Keratinocyte (primary cell): ENCODE measurements at regions not wholly inside any gene's neighbourhood (a gene's known extent, or its start where the extent isn't known, plus 50 kb on each side); places are given as distances from the start of the nearest gene placed in this dataset.

Experiments used
- DNase-seq: peaks from one replicate; pipeline ENCODE4 v3.0.0-alpha.2; 2011; ENCODE audit warnings: low read depth, missing footprints, low spot score
- FAIRE-seq: peaks from 2 replicates; lab custom pipeline; 2011; peaks lifted over from hg19 to GRCh38; lab: Jason Lieb, UNC
- H2AFZ ChIP-seq: 2 replicates; pipeline ENCODE4 v1.6.0; 2012; ENCODE audit warnings: low read length, control low read depth, inconsistent platforms; ENCODE audit not compliant: control insufficient read depth
- H3K27ac ChIP-seq: 2 replicates; pipeline ENCODE4 v1.5.1; 2011; ENCODE audit warnings: low read length; ENCODE audit not compliant: control insufficient read depth, insufficient read depth
- H3K27me3 ChIP-seq: 3 replicates; pipeline ENCODE4 v1.6.0; 2011; ENCODE audit warnings: low read length; ENCODE audit not compliant: control insufficient read depth, insufficient read depth; ENCODE audit errors: extremely low read depth
- H3K36me3 ChIP-seq, 2 experiments: 2 replicates in 1 of 2; 3 replicates in 1 of 2; pipeline ENCODE4 v1.5.1; 2011; ENCODE audit warnings: low read length in 2 of 2, mild to moderate bottlenecking in 1 of 2; ENCODE audit not compliant: control insufficient read depth in 2 of 2, insufficient read depth in 2 of 2; ENCODE audit errors: extremely low read depth in 1 of 2
- H3K4me1 ChIP-seq: 3 replicates; pipeline ENCODE4 v1.5.1; 2011; ENCODE audit warnings: low read length; ENCODE audit not compliant: control insufficient read depth, insufficient read depth; ENCODE audit errors: extremely low read depth
- H3K4me2 ChIP-seq: 3 replicates; pipeline ENCODE4 v1.6.0; 2011; ENCODE audit warnings: low read depth, low read length; ENCODE audit not compliant: control insufficient read depth, insufficient read depth; ENCODE audit errors: extremely low read depth
- H3K4me3 ChIP-seq, 3 experiments: fragments of 200-600 bp in 1 of 3; sonication (generic) in 1 of 3; 2 replicates in 2 of 3; 3 replicates in 1 of 3; pipeline ENCODE4 v1.5.1; 2011 to 2016; ENCODE audit warnings: low read length in 3 of 3, mild to moderate bottlenecking in 3 of 3, control low read depth in 2 of 3, inconsistent platforms in 1 of 3, low read depth in 1 of 3, mixed read lengths in 1 of 3, mixed run types in 1 of 3, moderate library complexity in 1 of 3; ENCODE audit not compliant: control insufficient read depth in 2 of 3, insufficient read depth in 2 of 3; ENCODE audit errors: extremely low read depth in 1 of 3
- H3K79me2 ChIP-seq: 2 replicates; pipeline ENCODE4 v1.6.0; 2012; ENCODE audit warnings: low read length; ENCODE audit not compliant: control insufficient read depth, insufficient read depth
- H3K9ac ChIP-seq: 3 replicates; pipeline ENCODE4 v1.6.0; 2011; ENCODE audit warnings: low read length; ENCODE audit not compliant: control insufficient read depth, insufficient read depth; ENCODE audit errors: extremely low read depth
- H3K9me1 ChIP-seq: 3 replicates; pipeline ENCODE4 v1.6.0; 2011; ENCODE audit warnings: low read length; ENCODE audit not compliant: control insufficient read depth, insufficient read depth; ENCODE audit errors: extremely low read depth
- H3K9me3 ChIP-seq: 2 replicates; pipeline ENCODE4 v1.5.1; 2012; ENCODE audit warnings: low read depth, low read length; ENCODE audit not compliant: control insufficient read depth
- H4K20me1 ChIP-seq: 3 replicates; pipeline ENCODE4 v1.6.0; 2011; ENCODE audit warnings: low read length; ENCODE audit not compliant: control insufficient read depth, insufficient read depth; ENCODE audit errors: extremely low read depth
- CTCF ChIP-seq, 3 experiments: IDR thresholded peaks in 1 of 3; conservative IDR thresholded peaks in 1 of 3; optimal IDR thresholded peaks in 1 of 3; 2 replicates in 2 of 3; 3 replicates in 1 of 3; pipeline versions ENCODE3 to v1.5.1; 2011; ENCODE audit warnings: low read length in 3 of 3, mild to moderate bottlenecking in 3 of 3, moderate library complexity in 2 of 3, control low read depth in 1 of 3, inconsistent platforms in 1 of 3; ENCODE audit not compliant: insufficient read depth in 2 of 3; ENCODE audit errors: extremely low read depth in 1 of 3
- EZH2 ChIP-seq: IDR thresholded peaks from one replicate; pipeline ENCODE4 v1.6.1; 2012; ENCODE audit warnings: inconsistent platforms, mild to moderate bottlenecking, low read length, moderate library complexity
- dilution Hi-C: fragments of 300-500 bp; cut with MboI; formaldehyde crosslinking; loops from one replicate; pipeline ENCODE4 v1.7.0; 2020; ENCODE audit warnings: low sequenced_read_pairs; ENCODE audit not compliant: extremely low pct_ligation_motif_present

- no peaks in the 10 kb centered on the region for H3K9me1 ChIP-seq
Measured at GRCh38 chr19:31126236-31126635, 223.0 kb downstream of the TSHZ3 start.

GRCh38 chr19:31125071-31125470 is 224.2 kb downstream of the TSHZ3 start:
- DNase-seq (no peak), FAIRE-seq (no peak)
- H4K20me1 ChIP-seq, result no peaks in the 10 kb centered on the region
- no peaks in the 10 kb centered on the region for H3K79me2 ChIP-seq
- no peaks in the 10 kb centered on the region for H3K36me3 ChIP-seq
- no peaks in the 10 kb centered on the region for H3K27me3 ChIP-seq
- no peak overlapping the region for H3K4me2 ChIP-seq
- H3K4me1 ChIP-seq, result no peaks in the 10 kb centered on the region
- no peak overlapping the region for H2AFZ ChIP-seq
- no peaks in the 10 kb centered on the region for H3K9me1 ChIP-seq
- H3K9ac ChIP-seq, result no peak overlapping the region
- H3K27ac ChIP-seq, result no peak overlapping the region
- dilution Hi-C loops, result no loop called here
- no peak overlapping the region for H3K4me3 ChIP-seq
- no peak for TF ChIP-seq EZH2
- TF ChIP-seq CTCF (optimal IDR thresholded peaks at IDR 0.05 in 1 of 3, IDR thresholded peaks at IDR 0.05 in 1 of 3, conservative IDR thresholded peaks at IDR 0.05 in 1 of 3; ENCODE audit: extremely low read depth in 1 of 3, insufficient read depth in 2 of 3, low read length in 3 of 3), result no peak
- no peaks in the 10 kb centered on the region for H3K9me3 ChIP-seq

More at GRCh38 chr19:31126236-31126635, 223.0 kb downstream of the TSHZ3 start:
- FAIRE-seq (no peak), DNase-seq (no peak)
- H3K4me2 ChIP-seq, result no peak overlapping the region
- H3K9me3 ChIP-seq, result no peaks in the 10 kb centered on the region
- dilution Hi-C loops, result no loop called here
- no peak overlapping the region for H3K4me3 ChIP-seq
- no peak for TF ChIP-seq CTCF (optimal IDR thresholded peaks at IDR 0.05 in 1 of 3, IDR thresholded peaks at IDR 0.05 in 1 of 3, conservative IDR thresholded peaks at IDR 0.05 in 1 of 3; ENCODE audit: extremely low read depth in 1 of 3, insufficient read depth in 2 of 3, low read length in 3 of 3)
- no peaks in the 10 kb centered on the region for H3K79me2 ChIP-seq
- no peak overlapping the region for H2AFZ ChIP-seq
- no peaks in the 10 kb centered on the region for H3K4me1 ChIP-seq
- H3K27me3 ChIP-seq, result no peaks in the 10 kb centered on the region
- no peaks in the 10 kb centered on the region for H4K20me1 ChIP-seq
- H3K36me3 ChIP-seq, result no peaks in the 10 kb centered on the region
- no peak overlapping the region for H3K9ac ChIP-seq
- no peak overlapping the region for H3K27ac ChIP-seq
